ENCODE measurements at regions not wholly inside any gene's neighbourhood (a gene's known extent, or its start where the extent isn't known, plus 50 kb on each side); places are given as distances from the start of the nearest gene placed in this dataset.

- Histone ChIP-seq H3K36me3 (ENCODE audit: control insufficient read depth in 1 of 2, insufficient read depth in 2 of 2, low read length in 2 of 2) (no peaks in the 10 kb centered on the region), H3K9me3 (ENCODE audit: control insufficient read depth in 1 of 2, low read length in 2 of 2) (no peaks in the 10 kb centered on the region), H3K4me1 (ENCODE audit: control insufficient read depth in 1 of 2, insufficient read depth in 2 of 2, low read length in 2 of 2) (no peaks in the 10 kb centered on the region), H3K27ac (ENCODE audit: low read depth, low read length) (no peak overlapping the region), H3K9ac (ENCODE audit: low read depth in 1 of 2, low read length in 2 of 2) (no peak overlapping the region), H3K4me3 (ENCODE audit: low read depth in 1 of 2, low read length in 2 of 2) (no peak overlapping the region), H3K27me3 (ENCODE audit: control insufficient read depth in 1 of 2, insufficient read depth in 2 of 2, low read length in 2 of 2) (no peaks in the 10 kb centered on the region)
These were observed 61.6 kb upstream of the SPRY4 start for GRCh38 chr5:142386137-142387023.

GRCh38 chr5:142385194-142385593 is 60.4 kb upstream of the SPRY4 start:
- no peaks in the 10 kb centered on the region for H3K27me3 ChIP-seq (ENCODE audit: control insufficient read depth in 1 of 2, insufficient read depth in 2 of 2, low read length in 2 of 2)
- H3K27ac ChIP-seq (ENCODE audit: low read depth, low read length): no peak overlapping the region
- no peaks in the 10 kb centered on the region for H3K36me3 ChIP-seq (ENCODE audit: control insufficient read depth in 1 of 2, insufficient read depth in 2 of 2, low read length in 2 of 2)
- H3K4me1 ChIP-seq (ENCODE audit: control insufficient read depth in 1 of 2, insufficient read depth in 2 of 2, low read length in 2 of 2): no peaks in the 10 kb centered on the region
- no peak overlapping the region for H3K9ac ChIP-seq (ENCODE audit: low read depth in 1 of 2, low read length in 2 of 2)
- no peaks in the 10 kb centered on the region for H3K9me3 ChIP-seq (ENCODE audit: control insufficient read depth in 1 of 2, low read length in 2 of 2)
- no peak overlapping the region for H3K4me3 ChIP-seq (ENCODE audit: low read depth in 1 of 2, low read length in 2 of 2)

- Histone ChIP-seq H3K27me3 (ENCODE audit: control insufficient read depth in 1 of 2, insufficient read depth in 2 of 2, low read length in 2 of 2) (no peaks in the 10 kb centered on the region), H3K36me3 (ENCODE audit: control insufficient read depth in 1 of 2, insufficient read depth in 2 of 2, low read length in 2 of 2) (no peaks in the 10 kb centered on the region), H3K4me1 (ENCODE audit: control insufficient read depth in 1 of 2, insufficient read depth in 2 of 2, low read length in 2 of 2) (no peaks in the 10 kb centered on the region), H3K9ac (ENCODE audit: low read depth in 1 of 2, low read length in 2 of 2) (no peak overlapping the region), H3K27ac (ENCODE audit: low read depth, low read length) (no peak overlapping the region), H3K9me3 (ENCODE audit: control insufficient read depth in 1 of 2, low read length in 2 of 2) (no peaks in the 10 kb centered on the region), H3K4me3 (ENCODE audit: low read depth in 1 of 2, low read length in 2 of 2) (no peak overlapping the region)
These were observed 59.2 kb upstream of the SPRY4 start for GRCh38 chr5:142384014-142384413.

- no peaks in the 10 kb centered on the region for H3K27me3 ChIP-seq (ENCODE audit: control insufficient read depth in 1 of 2, insufficient read depth in 2 of 2, low read length in 2 of 2)
- H3K27ac ChIP-seq (ENCODE audit: low read depth, low read length): no peak overlapping the region
- H3K4me3 ChIP-seq (ENCODE audit: low read depth in 1 of 2, low read length in 2 of 2): no peak overlapping the region
These were observed 57.4 kb upstream of the SPRY4 start for GRCh38 chr5:142382186-142382585.

GRCh38 chr5:142378737-142379634 is 54.2 kb upstream of the SPRY4 start:
- no peak overlapping the region for H3K27ac ChIP-seq (ENCODE audit: low read depth, low read length)
- H3K27me3 ChIP-seq (ENCODE audit: control insufficient read depth in 1 of 2, insufficient read depth in 2 of 2, low read length in 2 of 2): no peaks in the 10 kb centered on the region
- no peak overlapping the region for H3K9ac ChIP-seq (ENCODE audit: low read depth in 1 of 2, low read length in 2 of 2)
- no peaks in the 10 kb centered on the region for H3K9me3 ChIP-seq (ENCODE audit: control insufficient read depth in 1 of 2, low read length in 2 of 2)
- H3K36me3 ChIP-seq (ENCODE audit: control insufficient read depth in 1 of 2, insufficient read depth in 2 of 2, low read length in 2 of 2): no peaks in the 10 kb centered on the region
- peaks cover 0 to 3% of the 10 kb centered on the region in 2 donors for H3K4me1 ChIP-seq (ENCODE audit: control insufficient read depth in 1 of 2, insufficient read depth in 2 of 2, low read length in 2 of 2)
- no peak overlapping the region for H3K4me3 ChIP-seq (ENCODE audit: low read depth in 1 of 2, low read length in 2 of 2)

More at GRCh38 chr5:142382186-142382585, 57.4 kb upstream of the SPRY4 start:
- H3K9ac ChIP-seq (ENCODE audit: low read depth in 1 of 2, low read length in 2 of 2): no peak overlapping the region
- H3K4me1 ChIP-seq (ENCODE audit: control insufficient read depth in 1 of 2, insufficient read depth in 2 of 2, low read length in 2 of 2): no peaks in the 10 kb centered on the region
- H3K36me3 ChIP-seq (ENCODE audit: control insufficient read depth in 1 of 2, insufficient read depth in 2 of 2, low read length in 2 of 2): no peaks in the 10 kb centered on the region
- H3K9me3 ChIP-seq (ENCODE audit: control insufficient read depth in 1 of 2, low read length in 2 of 2): no peaks in the 10 kb centered on the region

GRCh38 chr5:142375944-142376411 is 51.2 kb upstream of the SPRY4 start:
- Histone ChIP-seq H3K27me3 (ENCODE audit: control insufficient read depth in 1 of 2, insufficient read depth in 2 of 2, low read length in 2 of 2) (no peaks in the 10 kb centered on the region), H3K4me1 (ENCODE audit: control insufficient read depth in 1 of 2, insufficient read depth in 2 of 2, low read length in 2 of 2) (peaks cover 0 to 3% of the 10 kb centered on the region in 2 donors), H3K27ac (ENCODE audit: low read depth, low read length) (no peak overlapping the region), H3K36me3 (ENCODE audit: control insufficient read depth in 1 of 2, insufficient read depth in 2 of 2, low read length in 2 of 2) (no peaks in the 10 kb centered on the region), H3K4me3 (ENCODE audit: low read depth in 1 of 2, low read length in 2 of 2) (no peak overlapping the region), H3K9ac (ENCODE audit: low read depth in 1 of 2, low read length in 2 of 2) (no peak overlapping the region), H3K9me3 (ENCODE audit: control insufficient read depth in 1 of 2, low read length in 2 of 2) (no peaks in the 10 kb centered on the region)

Measured in duodenal mucosa (tissue), 2 donors.